ENCODE measurements at regions not wholly inside any gene's neighbourhood (a gene's known extent, or its start where the extent isn't known, plus 50 kb on each side); places are given as distances from the start of the nearest gene placed in this dataset.

DNA sequence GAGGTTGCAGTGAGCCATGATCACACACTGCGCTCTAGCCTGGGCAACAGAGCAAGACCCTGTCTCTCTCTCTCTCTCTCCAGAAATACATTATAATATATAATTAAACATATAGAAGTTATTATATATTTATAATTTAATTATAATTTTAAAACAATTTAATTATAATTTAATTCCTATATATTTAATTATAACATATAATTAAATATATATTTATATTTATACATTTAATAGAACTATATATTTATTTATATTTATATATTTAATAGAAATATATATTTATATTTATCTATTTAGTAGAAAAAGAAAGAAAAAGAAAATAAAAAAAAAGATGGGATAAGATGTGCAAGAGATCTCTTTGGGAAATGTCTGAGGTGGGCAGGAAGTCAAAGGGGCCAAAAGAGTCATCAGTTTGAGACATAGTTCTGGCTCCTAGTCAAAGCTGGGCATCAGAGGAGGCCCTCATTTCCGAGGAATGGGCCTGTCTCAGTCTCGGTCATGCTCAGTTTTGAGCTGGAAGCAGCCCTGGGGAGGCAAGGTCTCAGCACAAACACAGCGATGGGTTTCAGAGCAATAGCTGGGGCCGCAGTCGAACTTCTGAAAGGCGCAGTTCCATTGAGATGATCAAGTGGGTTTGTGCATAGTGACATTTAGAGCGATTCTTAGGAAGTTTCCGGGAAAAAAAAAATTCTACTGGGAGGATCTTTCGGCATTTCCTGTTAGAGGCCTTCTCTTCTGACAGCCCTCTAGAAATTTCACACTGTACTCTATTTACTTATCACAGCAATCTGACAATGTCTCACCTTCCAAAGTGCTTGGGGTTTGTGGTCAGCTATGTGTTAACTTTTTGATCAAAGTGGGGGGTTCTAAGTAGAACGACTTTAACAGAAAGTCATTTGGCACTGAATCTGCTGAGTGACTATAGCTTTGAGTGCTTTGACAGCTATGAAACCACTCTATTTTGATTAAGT, 58.7 kb upstream of the GZMB start:
- DNase-seq: peak; percentile 27 to 87 (median 60)
- no peaks in the 10 kb centered on the region for H3K36me3 Mint-ChIP-seq
- peaks cover 29 to 39% (median 31%) of the 10 kb centered on the region in 3 donors for H3K4me1 Mint-ChIP-seq
- Histone ChIP-seq H3K4me1 (ENCODE audit: insufficient read depth, low read length) (peaks cover 50% of the 10 kb centered on the region), H3K27me3 (ENCODE audit: insufficient read depth, low read length, poor library complexity, severe bottlenecking) (no peaks in the 10 kb centered on the region), H3K27ac (ENCODE audit: low read depth, low read length) (peak overlapping the region; percentile 29), H3K4me3 (ENCODE audit: low read length) (peak overlapping the region; percentile 12), H3K9me3 (ENCODE audit: low read length) (no peaks in the 10 kb centered on the region), H3K36me3 (ENCODE audit: insufficient read depth, low read length) (no peaks in the 10 kb centered on the region)
- ChIA-PET CTCF (interaction anchor here (0.6 to 2.8 kb wide), 7 partner anchors 13 to 1115 kb away, joined by 3 to 20 read pairs (median 8); no protein-coding TSS in a partner anchor), POLR2A (interaction anchor here (0.6 to 2.4 kb wide), 4 partner anchors 18 to 25 kb away, joined by 3 to 12 read pairs (median 3); no protein-coding TSS in a partner anchor)
- H3K27me3 Mint-ChIP-seq: no peaks in the 10 kb centered on the region
- H3K4me3 Mint-ChIP-seq: peak overlapping the region in 5 of 7 donors; percentile 6 to 82 (median 78)
- peak overlapping the region; percentile 60 to 91 (median 88) for H3K27ac Mint-ChIP-seq
- no peaks in the 10 kb centered on the region for H3K9me3 Mint-ChIP-seq

GRCh38 chr14:24690492-24690891, 56.5 kb upstream of the GZMB start:
- H3K4me3 Mint-ChIP-seq: no peak overlapping the region
- H3K9me3 Mint-ChIP-seq: no peaks in the 10 kb centered on the region
- H3K27ac ChIP-seq (ENCODE audit: low read depth, low read length): no peak overlapping the region
- H3K36me3 ChIP-seq (ENCODE audit: insufficient read depth, low read length): no peaks in the 10 kb centered on the region
- ChIA-PET POLR2A (no interaction called here), CTCF (interaction anchor here (0.7 to 3.2 kb wide), 4 partner anchors 12 to 444 kb away, joined by 3 to 15 read pairs (median 8); no protein-coding TSS in a partner anchor)
- H3K27me3 ChIP-seq (ENCODE audit: insufficient read depth, low read length, poor library complexity, severe bottlenecking): no peaks in the 10 kb centered on the region
- H3K4me3 ChIP-seq (ENCODE audit: low read length): no peak overlapping the region
- DNase-seq: peak in 1 of 5 donors; percentile 24
- H3K9me3 ChIP-seq (ENCODE audit: low read length): no peaks in the 10 kb centered on the region
- H3K27me3 Mint-ChIP-seq: no peaks in the 10 kb centered on the region
- peak overlapping the region in 2 of 8 donors; percentile 24 to 33 for H3K27ac Mint-ChIP-seq
- H3K4me1 Mint-ChIP-seq: peaks cover 29 to 39% (median 31%) of the 10 kb centered on the region in 3 donors
- H3K36me3 Mint-ChIP-seq: no peaks in the 10 kb centered on the region
- peaks cover 39% of the 10 kb centered on the region for H3K4me1 ChIP-seq (ENCODE audit: insufficient read depth, low read length)

- CTCF ChIA-PET: interaction anchor here (3.2 kb wide), 1 partner anchor 9 kb away, joined by 15 read pairs; no protein-coding TSS in a partner anchor
- Histone ChIP-seq H3K27me3 (ENCODE audit: insufficient read depth, low read length, poor library complexity, severe bottlenecking) (no peaks in the 10 kb centered on the region), H3K4me1 (ENCODE audit: insufficient read depth, low read length) (peaks cover 16% of the 10 kb centered on the region), H3K9me3 (ENCODE audit: low read length) (no peaks in the 10 kb centered on the region), H3K4me3 (ENCODE audit: low read length) (no peak overlapping the region), H3K27ac (ENCODE audit: low read depth, low read length) (no peak overlapping the region), H3K36me3 (ENCODE audit: insufficient read depth, low read length) (no peaks in the 10 kb centered on the region)
- H3K9me3 Mint-ChIP-seq: no peaks in the 10 kb centered on the region
- no peak overlapping the region for H3K27ac Mint-ChIP-seq
- H3K4me1 Mint-ChIP-seq: peaks cover 29 to 39% (median 31%) of the 10 kb centered on the region in 3 donors
- DNase-seq: no peak
- POLR2A ChIA-PET: no interaction called here
- H3K4me3 Mint-ChIP-seq: peak overlapping the region in 2 of 7 donors; percentile 2 to 59
- H3K36me3 Mint-ChIP-seq: no peaks in the 10 kb centered on the region
- no peaks in the 10 kb centered on the region for H3K27me3 Mint-ChIP-seq
These were observed 54.2 kb upstream of the GZMB start for GRCh38 chr14:24688030-24688658.

Data from CD8-positive, alpha-beta memory T cell (primary cell).